Transverse colon (tissue), 4 donors: ENCODE measurements at regions not wholly inside any gene's neighbourhood (a gene's known extent, or its start where the extent isn't known, plus 50 kb on each side); places are given as distances from the start of the nearest gene placed in this dataset.
"Not testable (repeated sequence)": the region's sequence is repeated elsewhere in the genome, so short reads cannot be mapped to it uniquely, and the experiment has no call there.

Source experiments
- CTCF ChIP-seq, 5 experiments: fragments of 200-600 bp in 3 of 5; fragments of 450-650 bp in 2 of 5; sonication (generic) in 3 of 5; IDR thresholded peaks; 1 replicate in 2 of 5; 2 replicates in 3 of 5; pipeline ENCODE4 v1.5.1; 2016 to 2017; ENCODE audit warnings: antibody characterized with exemption in 5 of 5, inconsistent platforms in 3 of 5, mild to moderate bottlenecking in 2 of 5, moderate library complexity in 1 of 5
- POLR2AphosphoS5 ChIP-seq, 3 donors: sonication (generic); formaldehyde crosslinking; IDR thresholded peaks; one replicate each; pipeline ENCODE4 v1.6.1; 2016; ENCODE audit warnings: antibody characterized with exemption in 3 of 3

DNA sequence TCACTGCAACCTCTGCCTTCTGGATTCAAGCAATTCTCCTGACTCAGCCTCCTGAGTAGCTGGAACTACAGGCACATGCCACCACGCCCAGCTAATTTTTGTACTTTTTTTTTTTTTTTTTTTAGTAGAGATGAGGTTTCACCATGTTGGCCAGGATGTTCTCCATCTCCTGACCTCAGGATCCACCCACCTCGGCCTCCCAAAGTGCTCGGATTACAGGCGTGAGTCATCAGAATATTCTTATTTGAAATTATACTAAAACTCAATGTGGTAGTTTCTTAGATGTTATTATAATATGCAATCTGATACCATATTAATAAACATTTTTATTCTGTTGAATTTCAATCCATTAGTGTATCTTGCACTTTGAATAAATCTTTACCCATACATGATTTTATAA lies 322.2 kb downstream of the FLRT2 start:
- TF ChIP-seq CTCF, POLR2AphosphoS5 (IDR thresholded peaks at IDR 0.05): not testable (repeated sequence)
